K562 (cell line): ENCODE measurements at regions not wholly inside any gene's neighbourhood (a gene's known extent, or its start where the extent isn't known, plus 50 kb on each side); places are given as distances from the start of the nearest gene placed in this dataset.
"Not testable (repeated sequence)": the region's sequence is repeated elsewhere in the genome, so short reads cannot be mapped to it uniquely, and the experiment has no call there.

Experiments used
- FOXP1 ChIP-seq: sonication (generic); formaldehyde crosslinking; IDR thresholded peaks from 2 replicates; pipeline ENCODE4 v1.8.0; 2022; ENCODE audit warnings: mild to moderate bottlenecking, missing genetic modification reagents
- TF ChIP-seq, protein P1 (sequence below), 3 experiments: IDR thresholded peaks in 2 of 3; conservative IDR thresholded peaks in 1 of 3; 2 replicates each; pipeline ENCODE4 v1.5.1; 2011 to 2012; ENCODE audit warnings: low read length in 3 of 3, mild to moderate bottlenecking in 3 of 3, control low read depth in 2 of 3, improper control_type of control experiment in 1 of 3, inconsistent platforms in 1 of 3, low read depth in 1 of 3, mixed read lengths in 1 of 3, moderate library complexity in 1 of 3; ENCODE audit not compliant: insufficient read depth in 2 of 3

DNA sequence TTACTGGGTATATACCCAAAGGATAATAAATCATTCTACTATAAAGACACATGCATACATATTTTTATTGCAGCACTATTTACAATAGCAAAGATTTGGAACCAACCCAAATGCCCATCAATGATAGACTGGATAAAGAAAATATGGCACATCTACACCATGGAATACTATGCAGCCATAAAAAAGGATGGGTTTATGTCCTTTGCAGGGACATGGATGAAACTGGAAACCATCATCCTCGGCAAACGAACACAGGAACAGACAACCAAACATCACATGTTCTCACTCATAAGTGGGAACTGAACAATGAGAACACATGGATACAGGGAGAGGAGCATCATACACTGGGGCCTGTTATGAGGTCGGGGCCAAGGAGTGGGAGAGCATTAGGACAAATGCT lies 665.0 kb upstream of the KCNMB2 start:
- TF ChIP-seq, protein P1, sequence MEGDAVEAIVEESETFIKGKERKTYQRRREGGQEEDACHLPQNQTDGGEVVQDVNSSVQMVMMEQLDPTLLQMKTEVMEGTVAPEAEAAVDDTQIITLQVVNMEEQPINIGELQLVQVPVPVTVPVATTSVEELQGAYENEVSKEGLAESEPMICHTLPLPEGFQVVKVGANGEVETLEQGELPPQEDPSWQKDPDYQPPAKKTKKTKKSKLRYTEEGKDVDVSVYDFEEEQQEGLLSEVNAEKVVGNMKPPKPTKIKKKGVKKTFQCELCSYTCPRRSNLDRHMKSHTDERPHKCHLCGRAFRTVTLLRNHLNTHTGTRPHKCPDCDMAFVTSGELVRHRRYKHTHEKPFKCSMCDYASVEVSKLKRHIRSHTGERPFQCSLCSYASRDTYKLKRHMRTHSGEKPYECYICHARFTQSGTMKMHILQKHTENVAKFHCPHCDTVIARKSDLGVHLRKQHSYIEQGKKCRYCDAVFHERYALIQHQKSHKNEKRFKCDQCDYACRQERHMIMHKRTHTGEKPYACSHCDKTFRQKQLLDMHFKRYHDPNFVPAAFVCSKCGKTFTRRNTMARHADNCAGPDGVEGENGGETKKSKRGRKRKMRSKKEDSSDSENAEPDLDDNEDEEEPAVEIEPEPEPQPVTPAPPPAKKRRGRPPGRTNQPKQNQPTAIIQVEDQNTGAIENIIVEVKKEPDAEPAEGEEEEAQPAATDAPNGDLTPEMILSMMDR (IDR thresholded peaks at IDR 0.05 in 2 of 3, conservative IDR thresholded peaks at IDR 0.05 in 1 of 3; ENCODE audit: insufficient read depth in 2 of 3, low read depth in 1 of 3, low read length in 3 of 3): not testable (repeated sequence)
- TF ChIP-seq FOXP1: not testable (repeated sequence)
